Activated CD4-positive, alpha-beta T cell treated with anti-CD3 and anti-CD28 coated beads for 36 hours (primary cell): ENCODE measurements at regions not wholly inside any gene's neighbourhood (a gene's known extent, or its start where the extent isn't known, plus 50 kb on each side); places are given as distances from the start of the nearest gene placed in this dataset.

ENCODE experiments used
- ATAC-seq: fragments of 200-7000 bp; cut with Tn5 transposase; one replicate; pipeline ENCODE4 v1.10.0; 2021; ENCODE audit warnings: mild to moderate bottlenecking, moderate library complexity
- CTCF ChIA-PET: fragments of 350-600 bp; sonication (Branson Sonifier 250); formaldehyde crosslinking; loops from one replicate; lab custom pipeline; 2021; ENCODE audit warnings: antibody characterized with exemption; lab: Charles Lee
- POLR2A ChIA-PET: fragments of 350-600 bp; sonication (Branson Sonifier 250); formaldehyde crosslinking; loops from one replicate; lab custom pipeline; 2021; ENCODE audit warnings: antibody characterized with exemption, inconsistent platforms; lab: Charles Lee
- DNase-seq: peaks from one replicate; pipeline ENCODE4 v3.0.0-alpha.2; 2020
- H3K27ac Mint-ChIP-seq: one replicate; pipeline ENCODE4 v1.8.0; 2021; ENCODE audit warnings: mixed read lengths
- H3K27me3 Mint-ChIP-seq: one replicate; pipeline ENCODE4 v1.8.0; 2021; ENCODE audit warnings: mixed read lengths
- H3K36me3 Mint-ChIP-seq: one replicate; pipeline ENCODE4 v1.8.0; 2021; ENCODE audit warnings: low read depth, mixed read lengths
- H3K4me1 Mint-ChIP-seq: one replicate; pipeline ENCODE4 v1.8.0; 2021; ENCODE audit warnings: mixed read lengths
- H3K4me3 Mint-ChIP-seq: one replicate; pipeline ENCODE4 v1.8.0; 2021; ENCODE audit warnings: mild to moderate bottlenecking, moderate library complexity, mixed read lengths
- H3K9me3 Mint-ChIP-seq: one replicate; pipeline ENCODE4 v1.8.0; 2021; ENCODE audit warnings: low read depth, mixed read lengths
- intact Hi-C, 2 experiments: fragments of 100-400 bp; cut with DNase I in 1 of 2; cut with micrococcal nuclease in 1 of 2; formaldehyde crosslinking; loops; one replicate each; pipeline versions ENCODE4 v1.14.2 to v1.15.1; 2022 to 2024; cut with DNase I, micrococcal nuclease

DNA sequence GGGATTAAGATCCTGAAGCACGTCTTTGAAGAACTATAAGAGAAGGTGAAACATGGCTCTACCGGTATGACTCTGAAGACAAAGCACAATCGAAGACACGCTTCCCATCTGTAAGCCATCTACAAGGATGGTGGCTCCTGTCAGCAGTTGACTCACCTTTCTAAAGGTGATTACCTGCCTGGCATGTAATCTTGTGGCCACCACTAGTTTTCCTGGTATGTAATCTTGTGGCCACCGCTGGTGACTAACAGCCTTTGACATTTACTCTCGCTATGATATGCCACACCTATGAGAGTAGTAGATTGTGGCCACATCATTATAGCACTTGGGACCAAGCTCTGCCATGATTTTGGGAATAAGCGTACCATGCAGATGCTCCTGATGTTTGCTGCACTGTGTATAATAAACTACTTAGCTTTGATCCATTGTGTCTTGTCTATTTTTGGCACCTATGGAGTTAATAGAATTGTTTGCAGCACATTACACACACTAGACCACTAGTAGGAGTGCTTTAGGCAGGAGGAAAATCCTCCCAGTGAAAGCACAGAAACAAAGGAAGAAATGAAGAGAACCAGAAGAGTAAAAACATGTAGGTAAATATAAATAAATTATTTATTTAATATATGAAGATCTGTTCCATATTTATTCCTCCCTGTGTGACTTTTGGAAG, 59.8 kb downstream of the VAX1 start:
- CTCF ChIA-PET = no interaction called here
- no peak for ATAC-seq
- no peak overlapping the region for H3K27ac Mint-ChIP-seq

DNA sequence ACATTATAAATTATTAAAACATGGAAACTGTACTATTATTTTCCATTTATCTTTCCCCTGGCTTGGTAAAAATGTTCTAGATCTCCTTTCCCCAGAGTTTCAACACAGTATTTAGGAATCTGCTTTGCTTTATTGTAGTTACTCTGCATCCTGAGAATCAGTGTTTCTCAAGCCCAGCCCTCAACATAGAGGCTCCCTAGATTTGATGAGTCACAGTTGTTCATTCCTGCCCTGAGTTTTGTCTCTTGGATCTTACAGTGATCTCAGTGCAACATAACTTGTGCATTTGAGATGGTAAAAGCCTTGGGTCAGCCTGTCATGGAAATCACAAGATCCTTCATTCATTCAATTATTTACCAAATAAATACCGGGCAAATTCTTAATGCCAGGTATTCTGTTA, 63.0 kb downstream of the VAX1 start:
- Mint-ChIP-seq H3K4me1 (no peaks in the 10 kb centered on the region), H3K9me3 (no peaks in the 10 kb centered on the region), H3K4me3 (no peak overlapping the region), H3K36me3 (no peaks in the 10 kb centered on the region), H3K27me3 (peaks cover 4% of the 10 kb centered on the region), H3K27ac (no peak overlapping the region)
- intact Hi-C loops = no loop called here
- CTCF ChIA-PET = interaction anchor here (1.0 kb wide), 1 partner anchor 278 kb away, joined by 4 read pairs; no protein-coding TSS in a partner anchor
- DNase-seq (no peak), ATAC-seq (no peak)
- POLR2A ChIA-PET = no interaction called here

More for the DNA sequence above, 59.8 kb downstream of the VAX1 start:
- Mint-ChIP-seq H3K27me3 (peaks cover 4% of the 10 kb centered on the region), H3K36me3 (no peaks in the 10 kb centered on the region), H3K4me1 (no peaks in the 10 kb centered on the region), H3K4me3 (no peak overlapping the region), H3K9me3 (no peaks in the 10 kb centered on the region)
- DNase-seq = no peak
- POLR2A ChIA-PET = no interaction called here
- intact Hi-C loops = no loop called here

DNA sequence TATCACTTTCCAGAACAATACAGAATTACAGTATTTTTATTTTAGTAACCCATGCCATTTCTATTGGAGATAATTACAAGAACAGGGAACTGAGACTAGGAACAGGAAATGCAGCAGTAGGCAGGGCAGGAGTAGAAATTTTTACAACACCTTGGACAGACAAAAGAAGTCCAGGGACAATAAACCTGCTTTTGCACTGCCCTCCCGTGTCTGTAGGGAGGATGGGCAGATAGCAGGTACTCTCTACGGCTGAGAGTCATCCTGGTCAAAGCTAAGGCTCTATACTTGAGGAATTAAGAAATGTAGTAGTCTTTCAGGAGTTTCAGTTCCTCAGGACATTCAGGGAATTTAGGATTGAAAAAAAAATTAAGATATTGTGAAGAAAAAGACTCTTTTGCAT, 63.4 kb downstream of the VAX1 start:
- Mint-ChIP-seq H3K36me3 (no peaks in the 10 kb centered on the region), H3K4me3 (no peak overlapping the region), H3K27ac (no peak overlapping the region), H3K9me3 (no peaks in the 10 kb centered on the region), H3K27me3 (peaks cover 4% of the 10 kb centered on the region), H3K4me1 (no peaks in the 10 kb centered on the region)
- POLR2A ChIA-PET = no interaction called here
- ATAC-seq (no peak), DNase-seq (no peak)
- CTCF ChIA-PET = interaction anchor here (1.0 kb wide), 1 partner anchor 278 kb away, joined by 4 read pairs; no protein-coding TSS in a partner anchor
- intact Hi-C loops = no loop called here

DNA sequence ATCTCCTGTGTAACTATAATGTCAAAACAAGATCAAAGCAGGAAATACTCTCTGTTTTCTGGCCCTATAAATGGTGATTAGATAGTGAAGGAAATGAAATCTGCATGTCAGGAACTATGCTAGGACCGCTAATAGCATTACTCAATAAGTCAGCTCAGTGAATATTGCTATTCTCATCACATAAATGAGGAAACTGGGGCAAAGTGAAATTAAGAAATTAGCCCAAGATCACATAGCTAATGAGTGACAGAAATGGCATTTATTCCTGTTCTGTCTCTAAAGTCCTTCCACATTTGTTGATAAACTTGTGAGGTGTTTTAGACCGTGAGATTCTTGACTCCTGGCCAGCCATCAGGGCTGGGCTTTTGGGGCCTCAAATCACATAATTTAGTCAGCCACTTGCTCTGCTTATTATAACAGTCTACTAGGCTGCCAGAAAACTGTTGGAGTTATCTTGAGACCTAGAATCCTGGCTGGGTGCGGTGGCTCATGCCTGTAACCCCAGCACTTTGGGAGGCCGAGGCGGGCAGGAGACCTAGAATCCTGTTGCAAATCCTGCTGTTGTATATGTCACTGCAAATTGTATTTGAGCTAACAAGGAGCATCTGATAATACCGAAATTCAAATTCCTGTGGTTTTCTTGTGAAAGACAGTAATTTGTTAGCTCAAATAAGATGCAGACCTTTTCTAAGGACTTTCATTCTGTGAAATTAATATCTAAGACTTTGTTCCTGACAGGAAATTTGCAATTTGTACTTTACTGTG, 66.5 kb upstream of the SHTN1 start:
- ATAC-seq = no peak
- Mint-ChIP-seq H3K9me3 (no peaks in the 10 kb centered on the region), H3K4me3 (no peak overlapping the region), H3K4me1 (no peaks in the 10 kb centered on the region), H3K27me3 (peaks cover 10% of the 10 kb centered on the region), H3K27ac (no peak overlapping the region), H3K36me3 (no peaks in the 10 kb centered on the region)
- DNase-seq = no peak
- POLR2A ChIA-PET = no interaction called here
- intact Hi-C loops = no loop called here
- CTCF ChIA-PET = no interaction called here
